ENCODE measurements at regions not wholly inside any gene's neighbourhood (a gene's known extent, or its start where the extent isn't known, plus 50 kb on each side); places are given as distances from the start of the nearest gene placed in this dataset.

DNA sequence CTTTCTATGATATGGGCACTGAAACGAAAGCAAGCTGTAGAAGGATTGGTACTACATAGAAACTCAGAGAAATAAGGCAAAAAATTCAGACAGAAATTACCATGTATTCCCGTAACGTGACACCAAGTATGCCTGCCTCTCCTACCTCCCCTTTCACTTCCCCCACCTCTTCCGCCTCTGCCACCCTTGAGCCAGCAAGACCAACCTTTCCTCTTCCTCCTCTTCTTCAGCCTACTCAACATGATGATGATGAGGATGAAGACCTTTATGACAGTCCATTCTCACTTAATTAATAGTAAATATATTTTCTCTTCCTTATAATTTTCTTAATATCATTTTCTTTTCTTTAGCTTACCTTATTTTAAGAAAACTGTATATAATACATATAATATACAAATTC is 188.1 kb upstream of the VGLL2 start:
- DNase-seq = no peak

DNA sequence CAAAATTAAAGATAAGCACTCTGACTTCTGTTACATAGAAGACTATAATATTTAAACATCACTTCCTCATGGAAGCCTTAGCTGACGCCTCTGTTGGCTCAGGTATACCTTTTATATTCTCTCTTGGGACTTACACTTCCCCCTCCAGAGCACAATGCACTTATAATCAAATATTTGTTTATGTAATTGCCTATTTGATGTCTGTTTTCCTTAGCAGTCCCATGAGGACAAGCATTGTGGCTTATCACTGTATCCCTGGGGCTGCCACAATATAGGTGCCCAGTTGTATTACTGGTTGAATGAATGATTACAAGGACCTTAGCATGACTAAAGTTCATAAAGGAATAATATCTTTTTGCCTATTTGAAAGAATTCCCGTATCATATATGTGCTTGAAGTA is 186.7 kb upstream of the VGLL2 start:
- no peak for DNase-seq

DNA sequence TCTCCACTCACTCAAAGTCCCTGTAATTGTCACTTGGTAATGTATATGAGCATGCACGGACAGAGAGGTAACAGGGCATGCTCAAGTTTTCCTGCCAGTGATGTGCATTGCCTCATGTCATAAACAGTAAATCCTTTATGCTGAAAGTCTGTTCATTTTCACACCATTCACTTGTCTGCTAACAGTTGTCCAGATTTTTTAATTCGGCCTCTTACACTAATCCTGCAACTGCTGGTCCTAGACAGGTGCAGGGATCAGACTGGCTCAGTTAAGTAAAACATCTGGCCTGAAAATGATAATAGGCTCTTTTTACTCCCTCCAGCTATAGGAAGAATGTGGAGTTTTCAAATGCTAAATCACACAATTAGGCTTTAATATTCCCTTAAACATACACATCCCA is 185.4 kb upstream of the VGLL2 start:
- no peak for DNase-seq

DNA sequence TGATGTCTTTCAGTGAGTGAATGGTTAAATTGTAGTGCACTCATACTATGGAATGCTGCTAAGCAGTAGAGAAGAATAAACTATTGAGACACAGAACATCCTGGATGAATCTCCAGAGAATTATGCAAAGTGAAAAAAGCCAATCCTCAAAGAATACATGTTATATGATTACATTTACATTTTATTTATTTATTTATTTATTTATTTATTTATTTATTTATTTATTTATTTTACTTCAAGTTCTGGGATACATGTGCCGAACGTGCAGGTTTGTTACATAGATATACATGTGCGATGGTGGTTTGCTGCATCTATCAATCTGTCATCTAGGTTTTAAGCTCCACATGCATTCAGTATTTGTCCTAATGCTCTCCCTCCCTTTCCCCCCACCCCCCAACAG is 175.8 kb upstream of the VGLL2 start:
- DNase-seq = no peak

DNA sequence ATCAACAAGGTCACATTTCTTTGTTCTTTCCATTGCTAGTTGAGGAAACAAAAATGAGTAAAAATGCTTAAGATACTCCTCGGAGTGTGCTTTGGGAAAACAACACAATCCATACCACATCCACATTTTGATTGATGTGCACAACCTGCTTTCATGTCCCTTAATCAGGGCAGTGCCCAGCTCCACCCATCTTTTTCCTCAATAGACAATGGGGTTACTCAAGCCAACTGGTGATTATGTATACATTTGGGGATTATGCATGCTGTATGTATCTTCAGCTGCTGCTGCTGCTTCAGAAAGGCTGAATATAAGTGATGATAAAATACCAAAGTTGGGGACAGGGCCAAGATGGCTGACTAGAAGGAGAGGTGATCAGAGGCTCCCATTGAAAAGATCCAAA is 155.2 kb upstream of the VGLL2 start:
- DNase-seq = no peak

DNA sequence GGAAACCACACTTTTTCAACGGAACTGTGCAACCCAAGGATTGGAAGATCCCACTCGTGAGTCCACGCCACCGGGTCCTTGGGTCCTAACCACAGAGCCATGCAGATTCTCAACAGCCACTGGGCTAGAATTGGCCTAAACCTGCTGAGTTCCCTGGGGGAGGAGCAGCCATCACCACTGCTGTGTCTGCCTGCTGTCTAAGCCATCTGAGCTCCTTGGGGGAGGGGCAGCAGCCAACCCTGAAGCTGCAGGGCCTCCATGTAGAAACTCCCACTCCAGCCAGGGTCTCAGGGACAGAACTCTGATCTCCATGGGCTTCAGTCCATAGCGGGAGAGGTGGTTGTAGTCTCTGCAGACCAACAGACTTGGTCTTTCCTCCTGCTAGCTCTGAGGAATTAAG is 154.6 kb upstream of the VGLL2 start:
- no peak for DNase-seq

DNA sequence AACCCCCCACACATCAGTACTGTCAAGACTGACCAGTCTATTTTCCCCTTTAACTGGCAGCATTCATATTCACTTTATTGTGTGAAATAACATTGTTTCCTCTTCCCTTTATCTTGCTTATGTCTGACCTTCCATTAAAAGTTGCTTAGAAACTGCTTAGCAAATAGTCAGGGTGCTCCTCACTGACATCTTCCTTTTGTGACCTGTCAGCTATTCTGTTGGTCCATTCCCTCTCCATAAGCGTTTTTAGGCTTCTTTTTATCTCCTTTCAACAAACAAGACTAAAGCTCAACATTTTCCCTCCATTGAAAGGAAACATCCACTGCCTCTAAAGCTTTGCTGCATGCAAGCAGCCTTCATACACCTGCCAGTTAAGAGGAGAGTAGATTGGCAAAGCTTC is 147.7 kb upstream of the VGLL2 start:
- DNase-seq = no peak

DNA sequence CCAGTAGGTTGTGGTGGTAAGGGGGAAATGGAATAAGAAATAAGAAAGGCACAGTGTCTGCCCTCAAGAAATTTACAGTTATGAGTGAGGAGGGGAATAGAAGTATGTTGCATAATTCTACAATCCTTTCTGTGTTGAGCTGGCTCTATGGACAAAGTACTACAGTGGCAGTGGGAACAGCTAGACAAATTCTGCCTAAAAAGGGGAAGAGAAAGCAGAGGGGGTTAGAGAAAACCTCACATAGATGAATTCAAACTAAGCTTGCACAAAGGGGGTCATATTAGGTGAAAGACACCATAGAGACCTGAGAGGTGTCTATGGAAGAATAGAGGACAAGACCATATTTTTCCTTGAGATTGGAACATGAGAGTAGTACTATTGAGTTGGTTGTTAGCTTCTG is 146.9 kb upstream of the VGLL2 start:
- DNase-seq = no peak

DNA sequence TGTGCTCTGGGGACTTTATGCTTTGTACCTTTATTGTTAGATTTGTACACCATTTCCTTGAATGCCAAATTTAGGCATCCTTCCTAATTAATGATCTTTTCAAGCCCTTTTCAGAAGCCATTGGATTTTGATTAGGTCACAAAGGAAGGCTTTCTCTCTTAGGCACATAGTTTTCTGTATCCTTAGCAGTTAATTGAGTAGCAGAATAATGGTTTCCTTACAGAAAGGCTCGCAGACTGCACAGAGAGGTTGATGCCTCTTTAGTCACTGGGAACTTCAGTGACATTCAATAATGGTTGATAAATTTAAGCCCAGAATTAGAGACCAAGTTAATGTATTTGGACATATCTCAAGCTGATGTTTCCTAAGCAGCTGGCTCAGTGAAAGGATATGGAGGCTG is 139.1 kb upstream of the VGLL2 start:
- no peak for DNase-seq

DNA sequence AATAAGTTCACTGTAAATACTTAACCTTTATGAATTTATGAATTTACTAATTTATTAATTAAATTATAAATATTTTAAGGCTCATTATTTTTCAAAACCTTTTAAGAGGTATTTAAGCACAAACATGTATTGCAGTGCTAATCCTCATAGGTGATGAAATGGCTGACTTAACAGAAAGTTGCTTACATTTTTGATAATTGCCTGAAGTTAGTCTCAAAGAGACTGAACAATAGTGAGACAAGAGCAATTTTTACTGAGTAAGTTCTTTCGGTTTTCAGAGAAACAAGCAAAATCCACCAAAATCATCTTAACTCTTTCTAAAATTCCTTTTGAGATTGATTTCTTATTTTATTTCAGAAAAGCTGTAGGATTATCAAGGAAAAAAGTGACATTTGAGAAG is 137.3 kb upstream of the VGLL2 start:
- DNase-seq = no peak

DNA sequence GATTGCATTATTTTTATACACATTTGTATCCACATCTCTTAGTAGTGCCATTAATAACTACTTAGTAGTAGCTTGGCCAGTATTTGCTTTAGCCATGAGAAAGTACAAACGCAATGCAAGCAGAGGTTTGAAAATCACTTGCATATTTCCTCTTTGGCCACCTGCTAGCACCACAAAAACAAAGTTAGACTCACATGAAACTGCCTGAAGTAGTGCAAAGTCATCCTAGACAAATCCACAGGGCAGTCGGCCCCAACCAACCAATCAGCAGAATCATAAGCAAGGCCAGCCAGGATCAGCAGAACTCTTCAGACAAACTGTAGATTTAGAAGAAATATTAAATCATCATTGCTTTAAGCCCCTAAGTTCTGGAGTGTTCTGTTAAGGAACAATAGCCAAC is 135.2 kb upstream of the VGLL2 start:
- DNase-seq = no peak

DNA sequence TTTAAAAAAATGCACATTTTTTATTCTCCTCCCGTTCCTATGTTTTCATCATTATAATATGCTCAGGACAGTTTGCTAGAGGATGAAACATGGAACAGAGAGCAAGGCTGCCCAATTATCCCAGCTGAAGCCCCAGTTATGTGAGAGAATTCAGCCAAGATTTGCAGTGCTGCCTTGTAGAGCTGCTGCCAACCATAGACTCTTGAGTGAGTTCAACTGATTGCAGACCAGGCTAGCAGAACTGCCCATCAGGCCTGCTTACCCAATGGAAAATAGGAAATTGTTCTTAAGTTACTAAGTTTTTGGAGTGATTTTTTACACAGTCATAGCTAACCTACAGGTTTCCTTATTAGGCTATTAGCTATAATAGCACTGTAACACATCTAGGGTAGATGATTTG is 128.7 kb upstream of the VGLL2 start:
- no peak for DNase-seq

DNA sequence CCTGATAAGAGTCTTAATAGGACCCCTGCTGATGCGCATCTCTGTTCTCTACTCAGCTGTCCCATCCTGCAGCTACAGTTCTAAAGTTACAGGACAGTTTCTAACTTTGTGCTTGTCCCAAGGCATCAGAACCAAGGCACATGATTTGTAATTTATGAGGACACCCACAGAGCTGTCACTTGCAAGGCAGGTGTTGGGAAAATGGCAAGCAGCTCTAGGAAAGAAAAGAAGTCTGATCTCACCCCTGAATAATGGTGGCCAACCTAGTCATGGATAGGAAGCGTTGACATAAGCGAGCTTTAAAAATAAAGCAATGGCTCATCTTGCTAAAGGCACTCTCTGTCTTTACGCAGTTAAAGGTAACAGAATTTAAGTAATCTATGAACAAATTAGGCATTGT is 127.6 kb upstream of the VGLL2 start:
- no peak for DNase-seq

DNA sequence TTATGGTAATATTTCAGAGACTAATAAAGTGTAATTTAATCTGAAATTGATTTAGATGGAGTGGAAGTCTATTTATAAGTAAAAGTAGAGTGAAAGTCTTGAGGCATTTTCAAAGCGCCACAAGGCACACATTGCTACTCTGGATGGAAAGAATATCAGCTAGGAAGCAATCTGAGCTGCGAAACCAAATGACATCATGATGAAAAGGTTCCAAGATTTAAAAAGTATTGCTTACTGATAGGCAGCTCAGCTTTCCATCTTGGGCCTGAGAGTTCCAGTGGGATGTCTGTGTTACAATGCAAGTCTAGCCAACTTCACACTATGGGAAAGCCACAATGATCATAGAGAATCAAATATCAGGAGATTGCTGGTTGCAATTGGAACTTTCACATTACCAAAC is 126.9 kb upstream of the VGLL2 start:
- DNase-seq = no peak

DNA sequence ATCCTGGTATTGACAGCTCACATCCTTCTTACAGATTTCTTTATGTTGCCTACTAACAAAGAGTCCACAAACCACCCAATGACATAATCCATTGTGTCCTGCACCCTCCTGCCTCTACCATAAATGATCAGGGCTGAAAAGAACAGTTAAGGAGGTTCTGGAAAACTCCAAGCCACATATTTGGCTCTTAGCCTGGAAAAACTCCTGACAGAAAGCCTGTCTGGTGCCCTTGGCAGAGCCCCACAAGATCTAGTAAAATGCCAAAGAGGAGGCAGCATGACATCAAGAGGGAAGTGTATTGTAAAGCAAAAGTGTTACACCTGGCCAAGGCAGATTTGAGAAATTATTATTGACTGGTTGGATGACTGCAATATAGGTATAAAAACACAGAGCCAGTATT is 126.4 kb upstream of the VGLL2 start:
- DNase-seq = no peak

DNA sequence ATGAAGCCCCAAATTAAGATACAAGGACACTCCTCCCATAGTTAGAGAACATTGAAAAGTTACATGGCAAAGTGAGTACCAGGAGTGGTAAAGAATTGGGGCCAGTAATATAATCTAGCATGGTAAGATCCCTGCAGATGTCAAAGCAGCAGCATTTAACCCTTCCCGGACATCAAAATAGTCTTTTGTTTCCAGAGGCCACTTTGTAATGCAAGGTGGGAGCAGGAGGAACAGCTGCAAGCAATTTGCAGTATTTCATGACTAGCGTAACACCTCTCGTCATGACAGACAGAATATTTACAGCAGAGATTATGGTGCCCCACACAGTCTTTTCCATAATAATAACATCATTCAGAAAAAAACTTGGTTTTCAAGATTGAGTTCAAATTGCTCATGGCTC is 123.2 kb upstream of the VGLL2 start:
- no peak for DNase-seq

DNA sequence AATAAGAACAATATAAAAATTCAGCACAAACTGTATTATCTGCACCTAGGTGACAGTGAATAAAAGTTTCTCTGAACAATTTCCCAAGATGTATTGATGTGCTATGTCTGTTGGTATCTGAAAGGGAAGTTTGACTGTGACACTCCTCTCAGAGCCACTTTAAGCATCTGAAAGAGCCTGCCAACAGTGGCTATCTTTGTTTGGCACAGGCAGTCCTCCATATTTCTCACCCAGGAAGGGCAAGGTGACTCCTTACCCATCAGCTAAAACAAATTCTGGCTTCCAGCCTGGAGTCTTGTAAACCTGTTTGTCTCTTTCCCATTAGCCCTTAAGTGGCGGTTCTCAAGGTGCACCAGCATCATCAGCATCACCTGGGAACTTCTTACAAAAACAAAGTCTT is 122.4 kb upstream of the VGLL2 start:
- no peak for DNase-seq

DNA sequence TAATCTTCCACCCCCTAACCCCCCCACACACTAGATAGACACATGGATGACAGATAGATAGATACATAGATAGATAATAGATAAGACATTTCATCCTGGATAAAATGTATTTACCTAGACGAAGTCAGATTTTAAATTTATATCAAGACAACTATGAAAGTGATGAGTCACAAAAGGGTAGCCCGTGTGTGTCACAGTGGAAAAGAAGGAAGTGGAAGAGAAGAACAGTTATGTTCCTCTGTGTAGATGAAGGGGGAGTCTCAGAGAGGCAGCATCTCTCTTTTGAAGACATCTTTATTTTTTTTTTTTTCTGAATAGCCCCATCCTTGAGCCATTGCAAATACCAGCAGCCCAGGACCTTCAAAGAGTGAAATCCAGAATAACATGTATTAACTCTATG is 121.7 kb upstream of the VGLL2 start:
- DNase-seq = no peak

DNA sequence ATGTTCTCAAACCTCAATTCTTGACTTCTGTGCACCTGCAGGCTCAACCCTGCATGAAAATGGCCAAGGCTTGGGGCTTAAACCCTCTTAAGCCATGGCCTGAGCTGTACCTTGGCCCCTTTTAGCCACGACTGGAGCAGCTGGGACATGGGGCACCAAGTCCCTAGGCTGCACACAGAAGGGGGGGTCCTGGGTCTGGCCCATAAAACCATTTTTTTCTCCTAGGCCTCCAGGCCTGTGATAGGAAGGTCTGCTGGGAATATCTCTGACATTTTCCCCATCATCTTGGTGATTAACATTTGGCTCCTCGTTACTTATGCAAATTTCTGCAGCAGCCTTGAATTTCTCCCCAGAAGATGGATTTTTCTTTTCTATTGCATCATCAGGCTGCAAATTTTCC is 119.4 kb upstream of the VGLL2 start:
- no peak for DNase-seq

DNA sequence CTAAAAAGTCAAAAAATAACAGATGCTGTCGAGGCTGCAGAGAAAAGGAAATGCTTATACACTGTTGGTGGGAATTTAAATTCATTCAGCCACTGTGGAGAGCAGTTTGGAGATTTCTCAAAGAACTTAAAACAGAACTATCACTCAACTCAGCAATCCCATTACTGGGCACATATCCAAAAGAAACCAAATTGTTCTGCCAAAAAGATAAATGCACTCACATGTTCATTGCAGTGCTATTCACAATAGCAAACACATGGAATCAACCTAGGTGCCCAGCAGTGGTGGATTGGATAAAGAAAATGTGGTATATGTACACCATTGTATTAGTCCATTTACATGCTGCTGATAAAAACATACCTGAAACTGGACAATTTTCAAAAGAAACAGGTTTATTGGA is 116.0 kb upstream of the VGLL2 start:
- no peak for DNase-seq

DNA sequence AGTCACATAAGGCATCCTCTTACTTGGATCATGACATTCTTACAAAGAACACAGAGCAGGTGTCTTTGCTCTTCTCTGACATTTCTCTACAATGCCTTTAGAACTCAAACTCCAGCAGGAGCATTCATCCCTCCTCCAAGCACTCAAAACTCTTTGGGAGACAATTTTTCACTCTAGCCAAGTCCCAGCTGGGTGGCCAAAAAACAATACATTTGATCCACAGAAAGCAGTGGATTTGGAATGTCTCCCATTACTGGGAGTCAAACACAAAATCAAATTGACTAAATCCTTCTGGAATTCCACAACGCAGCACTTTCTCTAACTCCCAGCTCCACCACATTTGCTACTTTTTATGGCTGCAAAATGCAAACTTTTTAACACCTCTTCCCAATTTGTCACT is 108.6 kb upstream of the VGLL2 start:
- DNase-seq = no peak

DNA sequence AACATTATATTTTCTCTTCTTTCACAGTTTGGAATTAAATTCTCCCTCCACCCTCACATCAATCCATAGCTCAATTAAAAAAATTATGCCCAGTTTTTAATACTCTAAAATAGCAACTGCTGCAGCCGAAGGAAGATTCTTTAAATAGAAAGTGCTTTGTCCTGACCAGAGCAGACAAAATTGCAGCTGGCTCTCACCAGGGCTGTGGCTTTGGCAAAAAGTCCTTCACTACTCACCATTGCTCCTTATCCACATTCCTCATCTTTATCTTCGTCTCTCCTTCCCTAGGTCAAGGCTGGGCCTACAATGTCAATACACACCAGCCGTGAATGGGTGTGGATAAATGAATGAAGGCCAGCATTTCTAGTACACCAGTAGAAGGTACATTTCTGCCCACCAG is 107.9 kb upstream of the VGLL2 start:
- DNase-seq = no peak

DNA sequence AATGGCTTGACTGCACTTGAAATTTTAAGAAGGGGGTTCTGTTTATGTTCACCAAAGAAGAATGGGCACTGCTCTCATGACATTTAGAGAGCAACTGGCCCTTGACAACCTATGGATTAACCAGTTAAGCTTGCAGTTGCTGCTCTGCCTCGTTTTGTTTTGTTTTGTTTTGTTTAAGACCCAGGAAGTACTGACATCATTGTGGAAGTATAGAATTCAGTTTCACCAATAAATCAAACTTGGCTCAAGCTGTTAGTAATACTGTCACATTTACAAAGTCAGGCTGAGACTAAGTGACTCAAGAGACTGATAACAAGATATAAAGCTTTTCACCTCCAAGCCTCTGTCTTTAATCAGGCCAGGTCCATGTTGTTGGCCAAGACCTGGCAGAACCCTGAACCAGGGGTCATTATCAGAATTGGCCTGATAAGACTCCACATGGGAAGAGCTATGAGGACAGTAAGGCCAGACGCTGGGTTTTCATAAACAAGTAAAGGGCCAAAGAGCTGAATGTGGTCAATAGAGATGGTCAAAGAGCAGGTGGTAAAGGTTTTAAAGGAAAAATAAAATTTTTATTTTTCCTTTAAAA is 99.4 kb upstream of the VGLL2 start:
- no peak for DNase-seq

DNA sequence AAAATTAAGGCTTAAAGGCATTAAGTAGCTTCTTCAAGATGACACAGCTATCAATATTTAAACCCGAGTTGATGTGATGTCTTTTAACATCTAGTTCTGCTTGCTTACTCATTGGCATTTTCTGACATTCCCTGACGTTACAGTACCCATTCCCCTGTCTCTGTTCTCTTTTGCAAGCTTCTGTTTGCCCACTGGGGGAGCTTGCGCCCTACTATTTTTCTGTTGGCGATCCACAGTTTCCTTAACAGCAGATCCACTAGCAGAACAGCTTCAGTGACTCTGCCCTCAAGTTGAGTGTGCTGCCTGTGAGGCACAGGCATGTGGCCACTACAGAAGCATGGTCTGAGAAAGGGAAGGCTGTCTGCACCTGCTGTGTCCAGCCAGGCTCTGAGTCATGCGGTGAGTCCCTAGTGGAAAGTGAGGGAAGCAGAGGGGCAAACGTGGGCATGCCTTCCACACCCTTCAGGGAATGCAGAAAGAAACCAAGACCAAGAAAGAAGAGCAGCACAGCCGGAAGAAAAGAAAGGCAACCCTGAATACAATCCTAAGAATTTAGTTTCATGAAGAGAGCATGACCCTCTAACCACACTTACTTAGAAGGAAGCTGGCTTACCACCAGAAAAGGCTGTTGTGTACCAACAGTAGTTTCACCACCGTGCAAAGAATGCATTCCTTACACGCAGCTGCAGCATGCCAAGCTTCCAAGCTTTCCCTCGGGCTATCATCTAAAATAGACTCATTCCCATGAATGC is 97.7 kb upstream of the VGLL2 start:
- DNase-seq = peak in 1 of 2 donors; percentile 1

All from right lung (tissue), 2 donors.